ENCODE measurements at regions not wholly inside any gene's neighbourhood (a gene's known extent, or its start where the extent isn't known, plus 50 kb on each side); places are given as distances from the start of the nearest gene placed in this dataset.
"Not testable (repeated sequence)": the region's sequence is repeated elsewhere in the genome, so short reads cannot be mapped to it uniquely, and the experiment has no call there.

DNA sequence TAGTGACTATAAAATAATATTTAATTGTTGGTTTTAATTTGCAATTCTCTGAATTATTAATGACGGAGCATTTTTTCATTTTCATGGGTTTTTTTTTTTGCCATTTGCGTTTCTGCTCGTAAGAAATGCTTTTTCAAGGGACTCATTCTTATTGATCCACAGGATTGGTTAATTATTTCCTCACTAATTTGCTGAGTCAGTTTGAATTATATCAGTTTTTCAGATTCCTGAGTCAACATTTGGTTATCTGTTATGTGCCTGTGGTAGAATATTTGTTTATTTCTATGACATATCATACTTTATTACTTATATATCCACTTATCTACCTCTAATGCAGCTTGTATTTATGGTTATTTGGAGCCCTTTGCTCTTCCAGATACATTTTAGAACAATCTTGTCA lies 257.0 kb upstream of the BTBD3 start:
- no peak for DNase-seq

DNA sequence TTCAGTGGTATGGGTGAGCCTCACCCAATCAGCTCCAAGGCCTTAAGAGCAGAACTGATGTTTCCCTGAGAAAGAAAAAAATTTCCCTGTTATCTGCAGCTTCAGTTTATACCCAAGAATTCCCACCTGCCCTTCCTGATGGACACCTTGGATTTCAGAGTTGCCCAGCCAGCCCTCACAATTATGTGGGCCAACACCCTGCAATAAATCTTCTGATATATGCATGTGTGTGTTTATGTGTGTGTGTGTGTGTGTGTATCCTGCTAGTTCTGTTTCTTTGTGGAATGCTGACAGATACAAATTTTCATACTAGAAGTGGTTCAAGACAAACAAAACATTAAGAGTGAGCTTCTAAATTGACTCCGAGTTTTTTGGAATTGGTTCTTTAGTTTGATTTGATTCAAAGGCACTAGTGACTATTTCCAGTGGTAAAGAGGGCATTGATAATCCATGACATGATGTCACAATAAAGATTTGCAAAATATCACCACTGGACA lies 246.6 kb upstream of the BTBD3 start:
- DNase-seq, result no peak

DNA sequence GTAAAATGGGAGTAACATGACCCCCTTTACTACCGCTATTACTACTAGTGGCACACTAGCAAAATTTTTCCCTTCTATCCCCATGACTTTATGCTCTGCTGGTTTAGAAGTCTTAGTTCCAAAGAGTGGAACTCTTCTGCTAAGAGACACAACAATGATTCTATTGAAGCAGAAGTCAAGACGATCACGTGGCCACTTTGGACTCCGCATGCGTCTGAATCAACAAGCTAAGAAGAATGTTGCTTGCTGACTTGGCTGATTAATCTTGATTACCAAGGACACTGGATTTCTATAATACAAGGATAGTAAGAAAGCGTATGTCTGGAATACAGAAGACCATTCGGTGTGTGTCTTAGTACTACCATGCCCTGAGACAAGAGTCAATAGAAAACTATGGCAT lies 244.7 kb upstream of the BTBD3 start:
- no peak for DNase-seq

DNA sequence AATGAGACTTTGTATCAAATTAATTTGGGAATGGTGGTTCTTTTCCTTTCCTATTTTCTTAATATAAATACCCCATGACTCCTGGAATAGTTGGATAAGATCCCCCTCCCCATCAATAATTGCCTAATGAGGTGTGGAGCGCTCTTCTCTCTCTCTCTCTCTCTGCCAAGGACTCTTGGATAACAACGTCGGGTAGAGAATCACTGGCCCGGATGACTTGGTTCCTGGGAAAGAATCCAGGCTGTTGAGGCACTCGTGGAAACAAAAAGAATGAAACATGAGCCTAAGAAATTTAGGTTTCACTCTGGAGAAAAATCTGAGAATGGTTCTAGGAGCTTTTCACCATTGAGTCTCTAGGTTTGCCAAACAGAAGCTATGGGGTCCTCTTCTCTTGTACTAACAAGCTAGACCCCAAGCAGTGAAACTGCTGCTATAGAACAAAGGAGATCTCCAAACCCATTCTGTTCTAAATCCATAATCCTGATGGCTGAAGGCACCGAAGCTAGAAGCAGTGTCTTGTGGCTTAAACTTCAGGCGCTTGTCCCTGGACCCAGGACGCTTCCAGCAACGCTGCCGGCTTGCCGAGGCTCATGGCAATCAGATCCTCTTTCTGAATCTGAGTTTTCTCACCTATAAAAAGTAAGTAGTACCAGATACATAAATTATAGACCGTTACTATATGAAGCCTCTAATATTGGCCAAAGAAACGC lies 241.6 kb upstream of the BTBD3 start:
- DNase-seq, result no peak

DNA sequence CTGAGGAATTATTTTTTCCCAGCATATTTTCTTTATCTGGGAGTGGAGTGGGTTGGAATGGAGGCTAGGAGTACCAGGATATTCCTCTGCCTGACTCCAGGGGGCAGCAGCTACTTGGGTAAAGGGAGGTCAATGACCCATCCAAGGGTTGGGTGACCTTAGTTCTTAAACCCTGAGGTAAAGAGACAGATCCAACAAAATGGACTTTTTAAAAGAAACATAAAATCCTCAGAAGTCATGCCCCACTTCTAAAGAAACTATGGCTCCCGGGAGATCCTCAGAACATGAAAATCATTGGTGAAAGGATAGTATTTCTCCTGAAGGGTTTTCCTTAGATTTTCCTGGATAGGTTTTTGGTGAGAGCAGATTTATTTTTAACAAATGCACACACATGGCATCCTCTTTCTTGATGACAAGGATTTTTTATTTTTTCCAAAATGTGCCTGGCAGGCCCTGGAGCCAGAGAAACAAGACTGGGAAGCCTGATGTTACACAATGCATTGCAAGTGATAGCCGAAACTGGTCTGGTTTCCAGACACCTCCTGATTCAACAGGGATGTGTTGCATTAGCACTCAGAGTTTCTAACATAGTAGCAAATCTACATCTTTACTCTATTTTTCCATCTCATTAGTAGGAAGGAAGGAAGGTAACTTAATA lies 240.9 kb upstream of the BTBD3 start:
- peak in 1 of 2 donors; percentile 1 for DNase-seq

DNA sequence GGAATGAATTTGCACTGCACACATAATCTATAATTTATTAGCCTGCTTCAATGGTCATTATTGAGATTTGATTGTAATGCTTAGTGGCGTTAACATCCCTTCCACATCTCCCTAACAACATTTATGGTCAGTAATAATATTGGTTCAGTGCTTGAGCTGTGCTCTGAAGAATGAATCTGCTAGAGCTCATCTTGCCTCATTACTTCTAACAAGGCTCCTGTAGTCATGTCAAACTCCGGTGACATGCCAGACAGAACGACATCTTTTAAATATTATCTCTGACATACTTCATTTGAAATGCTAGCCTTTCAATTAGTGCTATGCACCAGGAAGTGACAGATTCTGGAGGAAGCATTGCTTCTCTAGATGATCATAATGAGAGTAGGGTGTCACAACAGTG lies 240.3 kb upstream of the BTBD3 start:
- no peak for DNase-seq

DNA sequence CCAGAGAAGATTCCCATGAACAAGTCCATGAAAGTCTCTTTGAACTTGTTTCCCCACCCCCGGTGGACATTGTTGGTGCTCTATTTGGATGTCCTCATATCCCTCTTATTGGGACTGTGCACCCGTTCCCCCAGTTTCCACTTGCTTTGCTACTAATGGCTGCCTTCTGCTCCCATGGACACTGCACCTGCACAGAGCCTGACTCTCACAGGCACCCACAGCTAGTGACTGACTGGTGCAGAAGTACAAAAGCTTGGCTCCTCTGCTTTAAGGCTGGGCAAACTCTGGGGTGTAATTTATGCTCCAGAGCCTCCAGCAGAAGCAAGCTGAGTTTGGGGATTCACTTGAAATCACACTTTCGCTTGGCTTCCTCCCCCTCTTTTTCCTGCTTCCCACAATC lies 239.9 kb upstream of the BTBD3 start:
- no peak for DNase-seq

DNA sequence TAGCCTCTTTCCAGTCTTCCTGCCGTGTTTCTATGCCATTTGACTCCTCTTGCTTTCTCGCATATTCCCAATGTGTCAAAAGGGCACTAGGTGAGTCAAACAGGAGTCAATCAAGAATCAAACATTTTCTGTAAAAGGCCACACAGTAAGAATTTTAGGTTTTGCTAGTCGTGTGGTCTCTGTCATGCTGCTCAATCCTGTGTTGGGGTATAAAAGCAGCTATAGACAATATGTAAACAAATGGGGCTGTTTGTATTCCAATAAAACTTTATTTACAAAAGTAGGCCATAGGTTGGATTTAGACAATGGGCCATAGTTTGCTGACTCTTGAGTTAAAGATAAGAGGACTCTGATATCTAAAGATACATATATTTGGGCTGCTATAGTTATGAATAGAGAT lies 235.4 kb upstream of the BTBD3 start:
- no peak for DNase-seq

DNA sequence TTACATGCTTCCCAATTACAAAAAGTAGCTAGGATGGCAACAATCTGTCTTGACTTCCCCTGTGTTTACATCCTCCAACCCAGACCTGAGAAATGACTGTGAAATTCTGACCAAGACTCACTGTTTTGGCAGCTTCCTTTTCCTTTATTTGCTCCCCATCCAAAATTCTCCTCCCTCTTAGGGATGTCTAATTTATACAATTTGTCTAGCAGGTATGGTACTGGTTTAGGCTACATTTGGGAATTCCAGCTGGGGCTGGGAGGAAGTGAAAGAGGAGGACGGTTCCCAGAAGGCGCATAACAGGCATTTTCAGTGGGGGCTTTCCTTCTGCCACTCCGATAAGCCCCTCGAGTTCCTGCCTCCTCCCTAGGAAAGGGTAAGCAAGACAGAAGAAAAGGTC lies 231.5 kb upstream of the BTBD3 start:
- DNase-seq, result no peak

DNA sequence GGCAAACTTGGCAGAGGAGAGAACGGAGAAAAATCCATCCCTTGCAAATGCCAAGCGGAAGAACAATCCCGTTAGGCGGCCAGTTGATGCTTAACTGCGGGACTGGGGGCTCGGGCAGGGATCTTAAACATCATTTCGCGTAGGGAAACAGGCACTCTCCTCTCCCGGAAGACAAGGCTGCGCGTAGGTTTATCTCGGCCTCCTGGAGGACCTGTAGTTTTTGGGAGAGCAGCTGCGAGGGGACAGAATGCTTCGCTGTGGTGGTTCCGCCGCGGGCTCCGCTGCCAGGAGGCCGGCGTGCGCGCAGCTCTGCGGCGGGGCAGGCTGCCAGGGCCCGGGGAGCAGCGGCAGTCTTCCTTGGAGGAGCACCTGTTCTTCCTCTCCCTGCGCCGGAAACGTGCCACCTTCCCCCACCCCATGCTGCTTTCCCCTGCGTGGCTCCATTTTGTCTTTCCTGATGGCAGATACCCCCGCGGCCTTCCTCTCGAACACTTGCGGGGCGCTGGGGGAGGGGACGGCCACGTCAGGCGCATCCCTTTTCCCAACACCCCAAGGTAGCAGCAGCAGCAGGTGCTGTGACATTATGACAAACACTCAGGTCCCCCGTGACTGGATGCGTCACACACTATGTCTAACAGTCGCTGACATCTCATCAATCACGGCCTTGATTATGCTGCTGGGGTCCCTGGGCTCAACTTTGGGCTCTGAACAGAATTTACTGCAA lies 230.7 kb upstream of the BTBD3 start:
- no peak for DNase-seq

DNA sequence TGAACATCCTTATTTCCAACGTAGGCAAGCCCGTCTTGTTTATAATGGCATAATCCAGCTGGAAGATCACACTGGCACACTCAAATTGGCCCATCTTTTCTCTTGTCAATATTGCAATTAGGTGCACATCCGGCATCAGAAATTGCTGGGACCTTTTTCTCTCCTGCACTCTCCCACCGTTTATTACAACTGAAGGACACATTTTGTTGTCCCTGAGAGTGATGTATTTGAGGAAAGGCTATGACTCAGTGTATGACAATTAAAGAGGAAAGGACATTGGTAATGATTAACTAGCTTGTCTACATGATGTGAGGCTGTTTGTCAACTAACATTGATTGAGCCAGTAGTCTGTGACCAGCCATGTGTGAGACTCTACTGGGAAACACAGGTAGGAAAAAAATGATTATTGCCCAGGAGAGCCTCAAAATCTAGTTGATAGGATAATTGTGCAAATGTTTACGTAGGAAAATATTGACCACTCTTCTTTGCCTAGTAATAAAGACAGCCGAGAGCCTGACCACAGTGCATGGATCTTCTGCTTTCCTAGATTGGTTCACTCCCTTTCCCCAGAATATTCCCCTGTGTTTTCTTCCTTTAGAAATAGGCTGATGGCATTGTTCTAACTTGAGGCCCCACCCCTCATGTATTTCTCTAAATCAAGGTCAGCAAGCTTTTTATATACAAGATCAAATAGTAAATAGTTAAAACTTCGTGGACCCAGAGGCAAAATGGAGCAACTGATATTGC lies 230.0 kb upstream of the BTBD3 start:
- DNase-seq, result no peak

DNA sequence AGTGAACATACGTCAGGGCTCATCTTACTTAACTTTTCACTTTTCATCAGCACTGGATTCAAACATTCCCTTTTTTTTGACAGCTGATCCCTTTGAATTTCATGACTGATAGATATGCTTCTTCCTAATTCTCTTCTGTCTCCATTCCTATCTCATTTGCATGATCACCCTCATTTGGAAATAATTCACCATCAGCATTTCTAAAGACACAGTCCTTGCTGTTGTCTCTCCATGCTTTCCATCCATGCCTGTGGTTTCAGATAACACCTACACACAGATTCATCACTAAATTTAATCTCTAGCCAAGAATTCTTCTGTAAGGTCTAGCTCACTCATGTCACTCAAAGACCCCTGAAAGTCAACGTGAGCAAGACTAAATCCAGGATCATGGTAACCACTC lies 228.4 kb upstream of the BTBD3 start:
- no peak for DNase-seq

DNA sequence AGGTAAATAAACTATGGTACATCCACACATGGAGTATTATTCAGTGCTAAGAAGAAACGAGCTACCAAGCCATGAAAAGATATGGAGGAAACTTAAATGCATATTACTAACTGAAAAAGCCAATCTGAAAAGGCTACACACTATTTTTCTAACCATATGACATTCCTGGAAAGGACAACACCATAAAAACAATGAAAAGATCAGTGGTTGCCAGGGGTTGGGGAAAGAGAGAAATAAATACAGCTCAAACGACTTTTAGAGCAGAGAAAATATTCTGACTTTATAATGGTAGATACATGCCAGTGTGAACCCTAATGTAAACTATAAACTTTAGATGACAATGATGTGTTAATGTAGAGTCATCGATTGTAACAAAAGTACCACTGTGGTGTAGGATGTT lies 225.9 kb upstream of the BTBD3 start:
- no peak for DNase-seq

DNA sequence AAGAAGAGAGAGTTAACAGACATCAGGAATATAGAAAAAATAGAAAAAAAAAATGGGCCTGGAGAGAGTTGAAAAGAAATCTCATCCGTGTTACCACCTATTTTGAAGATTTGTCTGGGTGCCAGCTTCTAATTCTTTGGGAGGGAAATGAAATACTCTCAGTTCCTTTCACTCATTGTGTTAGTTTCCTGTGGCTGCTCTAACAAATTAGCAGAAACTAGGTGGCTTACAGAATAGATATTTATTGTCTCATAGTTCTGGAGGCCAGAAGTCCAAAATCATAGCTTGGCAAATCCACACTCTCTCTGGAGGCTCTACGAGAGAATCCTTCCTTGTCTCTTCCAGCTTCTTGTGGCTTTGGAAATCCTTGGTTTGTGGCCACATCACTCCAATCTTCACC lies 225.1 kb upstream of the BTBD3 start:
- DNase-seq, result no peak

DNA sequence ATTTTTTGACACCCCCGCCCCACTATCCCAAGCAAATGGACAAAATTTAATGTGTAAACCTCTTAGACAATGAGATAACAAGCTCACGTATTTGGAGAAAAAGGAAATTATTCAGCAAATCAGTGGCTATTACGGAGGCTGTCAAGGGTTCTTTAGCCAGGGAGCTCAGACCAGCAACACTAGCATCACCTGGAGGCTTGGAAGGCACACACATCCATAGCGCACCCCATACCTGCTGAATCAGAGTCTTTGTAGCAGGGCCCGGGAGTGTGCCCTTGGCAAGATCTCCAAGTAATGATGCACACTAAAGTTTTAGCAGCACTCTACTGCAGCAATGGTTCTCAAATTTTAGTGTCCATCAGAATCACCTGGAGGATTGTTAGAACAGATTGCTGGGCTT lies 223.2 kb upstream of the BTBD3 start:
- DNase-seq, result no peak

DNA sequence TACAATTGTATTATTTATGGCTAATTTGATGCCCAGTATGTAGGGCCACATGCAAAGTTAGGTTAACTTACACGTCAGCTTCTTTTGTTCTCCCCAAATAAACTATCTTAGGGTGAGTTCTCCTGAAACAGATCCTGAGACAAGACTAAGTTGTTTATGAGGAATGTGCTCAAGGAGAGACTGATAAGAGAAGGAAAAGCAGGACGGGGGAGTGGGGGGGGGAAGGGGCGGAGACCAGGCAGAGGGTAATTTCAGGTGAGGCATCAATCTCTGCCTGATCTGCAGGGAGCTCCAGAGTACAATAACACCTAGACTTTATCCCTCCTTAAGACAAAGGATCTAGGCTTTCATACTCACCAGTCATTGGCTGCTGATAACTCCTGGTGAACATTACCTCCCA lies 220.6 kb upstream of the BTBD3 start:
- no peak for DNase-seq

DNA sequence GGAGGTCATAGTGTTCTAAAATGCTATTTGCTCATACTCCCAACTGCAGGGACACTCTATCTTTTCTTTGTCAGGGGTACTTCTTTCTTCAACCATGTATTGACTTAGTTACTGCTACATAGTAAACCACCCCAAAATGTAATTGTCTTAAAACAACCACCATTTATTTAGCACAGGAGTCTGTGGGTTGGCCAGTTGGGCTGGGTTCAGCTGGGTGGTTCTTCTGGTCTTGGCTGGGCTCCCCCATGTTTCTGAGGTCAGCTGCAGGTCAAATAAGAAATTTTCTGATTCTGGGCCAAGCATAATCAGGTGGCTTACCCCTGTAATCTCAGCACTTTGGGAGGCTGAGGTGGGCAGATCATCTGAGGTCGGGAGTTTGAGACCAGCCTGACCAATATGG lies 220.0 kb upstream of the BTBD3 start:
- no peak for DNase-seq

DNA sequence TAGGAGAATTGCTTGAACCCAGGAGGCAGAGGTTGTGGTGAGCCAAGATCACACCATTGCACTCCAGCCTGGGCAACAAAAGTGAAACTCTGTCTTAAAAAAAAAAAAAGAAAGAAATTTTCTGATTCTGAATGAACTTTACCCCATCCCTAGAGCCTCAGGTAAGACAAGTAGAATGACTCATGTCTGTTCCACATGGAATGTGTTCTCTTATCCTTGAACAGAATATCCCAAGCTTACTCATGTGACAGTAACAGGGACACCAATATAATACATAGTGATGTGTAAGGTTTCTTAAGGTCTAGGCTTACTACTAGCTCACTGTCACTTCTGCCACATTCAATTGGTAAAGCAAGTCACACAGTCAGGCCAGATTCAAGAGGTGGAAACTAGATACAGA lies 219.6 kb upstream of the BTBD3 start:
- no peak for DNase-seq

DNA sequence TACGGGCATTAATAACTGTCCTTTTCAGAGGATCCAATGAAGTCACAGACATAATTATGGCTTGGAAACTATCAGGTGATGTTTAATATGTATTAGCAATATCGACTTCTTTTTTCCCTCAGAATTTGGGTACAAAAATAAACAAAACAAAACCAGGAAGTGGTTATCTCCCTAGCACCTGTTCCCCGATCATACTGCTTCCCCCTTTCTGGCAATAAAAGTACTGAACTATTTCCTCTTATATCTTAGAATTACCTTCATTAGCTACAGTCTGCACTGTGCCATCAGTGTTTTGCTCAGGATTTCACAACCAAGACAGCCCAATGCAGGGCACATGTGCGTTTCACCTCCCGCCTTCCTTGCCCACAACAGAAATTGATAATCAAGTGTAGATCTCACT lies 216.9 kb upstream of the BTBD3 start:
- no peak for DNase-seq

DNA sequence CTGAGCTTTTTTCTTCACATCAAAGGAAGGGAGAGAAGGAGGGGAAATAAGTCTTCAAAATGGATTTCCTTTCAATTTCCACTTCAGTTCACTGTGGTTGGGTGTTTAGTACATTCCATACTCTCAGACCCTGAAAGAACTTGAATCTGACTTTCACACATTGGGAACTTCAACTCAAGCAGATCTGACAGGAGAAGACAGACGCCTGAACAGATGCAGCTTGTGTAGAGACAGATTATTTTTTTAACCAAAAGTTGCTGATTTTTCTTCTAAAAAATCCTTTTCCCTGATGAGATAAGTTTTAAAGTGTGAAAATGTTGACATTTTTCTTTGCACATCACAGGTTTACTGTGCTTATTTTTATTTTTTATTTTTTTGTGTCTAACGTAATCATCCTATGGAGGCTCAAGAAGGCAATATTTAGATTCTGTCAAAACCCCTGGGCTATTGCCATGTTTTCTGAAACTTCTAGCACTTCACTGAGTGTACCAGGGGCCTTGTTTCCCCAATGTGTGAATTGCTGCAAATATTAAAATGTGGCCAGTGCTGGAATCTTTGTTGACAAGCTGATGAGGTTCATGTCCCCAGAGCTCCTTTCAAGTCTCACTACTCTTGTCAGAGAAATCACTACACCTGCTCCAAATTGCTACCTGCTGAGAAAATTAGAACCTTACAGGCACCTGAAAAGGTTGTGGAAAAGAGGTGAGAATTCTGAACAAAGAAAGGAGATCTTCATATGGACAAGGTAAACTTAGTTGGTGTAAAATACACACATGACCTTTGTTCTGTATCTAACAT lies 214.8 kb upstream of the BTBD3 start:
- no peak for DNase-seq

DNA sequence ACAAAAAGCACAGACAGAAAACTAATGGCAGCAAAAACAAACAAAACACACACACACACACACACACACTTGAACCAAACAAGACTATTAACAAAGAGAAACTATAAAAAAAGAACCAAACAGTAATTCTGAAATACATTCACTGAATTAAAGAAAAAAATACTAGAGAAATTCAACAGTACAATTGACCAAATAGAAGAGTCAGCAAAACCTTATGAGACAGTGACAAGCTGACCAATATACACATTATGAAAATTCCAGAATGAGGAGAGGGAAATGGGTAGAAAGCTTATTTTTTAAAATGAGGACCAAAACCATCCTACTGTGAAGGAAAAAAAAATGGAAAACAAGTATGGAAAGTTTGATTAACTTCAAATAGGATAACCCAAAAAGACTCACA lies 212.2 kb upstream of the BTBD3 start:
- DNase-seq, result no peak

DNA sequence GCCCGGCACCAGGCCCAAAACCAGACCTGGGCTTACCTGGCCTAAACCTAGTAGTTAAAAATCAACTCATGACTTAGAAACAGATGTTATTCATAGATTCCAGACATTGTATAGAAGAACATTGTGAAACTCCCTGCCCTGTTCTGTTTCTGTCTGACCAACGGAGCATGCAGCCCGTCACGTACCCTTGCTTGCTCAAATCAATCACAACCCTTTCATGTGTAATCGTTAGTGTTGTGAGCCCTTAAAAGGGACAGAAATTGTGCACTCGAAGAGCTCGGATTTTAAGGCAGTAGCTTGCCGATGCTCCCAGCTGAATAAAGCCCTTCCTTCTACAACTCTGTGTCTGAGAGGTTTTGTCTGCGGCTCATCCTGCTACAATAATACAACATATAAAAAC lies 209.5 kb upstream of the BTBD3 start:
- not testable (repeated sequence) for DNase-seq

DNA sequence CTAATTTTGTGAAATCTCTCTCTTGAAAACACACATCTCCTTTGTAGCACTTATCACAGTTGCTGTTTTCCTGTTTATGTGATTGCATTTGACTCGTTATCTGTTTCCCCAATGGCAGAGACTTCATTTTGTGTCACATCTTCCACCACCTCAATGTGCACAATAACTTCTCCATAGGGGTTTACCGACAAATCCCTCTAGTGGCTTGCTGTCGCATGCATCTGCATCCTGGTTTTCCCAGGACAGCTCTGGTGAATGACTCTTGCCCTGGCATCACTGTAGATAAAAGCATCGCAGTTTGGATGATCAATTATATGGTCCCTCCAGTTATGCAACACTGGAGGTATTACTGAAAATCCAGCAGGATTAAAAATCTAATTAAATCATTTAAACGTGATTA lies 206.5 kb upstream of the BTBD3 start:
- no peak for DNase-seq
